HepG2 (cell line): ENCODE measurements at regions not wholly inside any gene's neighbourhood (a gene's known extent, or its start where the extent isn't known, plus 50 kb on each side); places are given as distances from the start of the nearest gene placed in this dataset. TPM values are rescaled to one million over a fixed set of nuclear protein-coding genes. Genes with fewer than 3 reads are reported as not detected.

Experiments
- microRNA counts: library from miRNA; unstranded; fragments of <30 nt; microRNA quantifications from one replicate; lab custom pipeline; 2015
- microRNA-seq: library from miRNA; unstranded; fragments of <30 nt; microRNA quantifications from one replicate; pipeline ENCODE4, GENCODE V29; 2020
- small RNA-seq, 3 experiments: library from RNA; depleted of rRNA; stranded (forward); fragments of <200 nt; gene quantifications; one replicate each; pipeline ENCODE3, GENCODE V24; 2012; ENCODE audit warnings: low read depth in 2 of 3, low replicate concordance in 1 of 3; ENCODE audit not compliant: insufficient read length in 3 of 3, insufficient read depth in 2 of 3

MicroRNA genes in the stretch of these regions (microRNA counts, 767-probe panel; counts per million panel counts)
- microRNA hsa-miR-4532 (lab: Ali Mortazavi, UCI) = not detected

Small RNAs in the stretch of these regions (microRNA-seq; reads per million reads assigned to microRNA genes)
- not detected for gene MIR4532

Small RNAs in the stretch of these regions (small RNA-seq; reads per million reads assigned to genes)
- 0 reads per million in 3 experiments for gene MIR4532
